HepG2 (cell line): ENCODE measurements at regions not wholly inside any gene's neighbourhood (a gene's known extent, or its start where the extent isn't known, plus 50 kb on each side); places are given as distances from the start of the nearest gene placed in this dataset.

ENCODE experiments used
- ATAC-seq: fragments of 200-7000 bp; cut with Tn5 transposase; 3 replicates; pipeline ENCODE4 v1.9.1; 2020; ENCODE audit warnings: mild to moderate bottlenecking, moderate library complexity
- BruUV-seq: library from RNA; stranded (reverse); fragments of 400-500 nt; replicated peaks from 2 replicates; lab custom pipeline; 2021; lab: Mats Ljungman, UMichigan
- CTCF ChIA-PET: fragments of 300-600 bp; formaldehyde crosslinking; extraction: SDS; loops from one replicate; lab custom pipeline; 2021; ENCODE audit warnings: low total read pairs, inconsistent platforms, low intra/inter-chr PET ratio; lab: Yijun Ruan, JAX
- POLR2A ChIA-PET: fragments of 350-600 bp; sonication (Branson Sonifier 250); formaldehyde crosslinking; loops from one replicate; lab custom pipeline; 2020; ENCODE audit warnings: antibody characterized with exemption, inconsistent platforms; lab: Yijun Ruan, JAX
- DNase-seq: peaks from one replicate; pipeline ENCODE4 v3.0.0-alpha.2; 2015; ENCODE audit warnings: low spot score
- FAIRE-seq: peaks from 3 replicates; lab custom pipeline; 2011; peaks lifted over from hg19 to GRCh38; lab: Jason Lieb, UNC
- H2AFZ ChIP-seq: one replicate; pipeline ENCODE4 v1.6.1; 2011; ENCODE audit warnings: low read length, inconsistent platforms
- H3K27ac ChIP-seq: fragments of 300-600 bp; 3 replicates; pipeline ENCODE4 v1.8.0; 2011; ENCODE audit warnings: mixed run types, mild to moderate bottlenecking, mixed read lengths, low read length, inconsistent platforms; ENCODE audit not compliant: insufficient read depth; ENCODE audit errors: extremely low read length
- H3K27me3 ChIP-seq, 2 experiments: fragments of 200-600 bp in 1 of 2; 2 replicates in 1 of 2; 3 replicates in 1 of 2; pipeline versions ENCODE4 v1.6.0 to v1.8.0; 2011; ENCODE audit warnings: low read length in 2 of 2, mild to moderate bottlenecking in 2 of 2, moderate library complexity in 2 of 2, inconsistent platforms in 1 of 2; ENCODE audit not compliant: insufficient read depth in 2 of 2, control insufficient read depth in 1 of 2
- H3K36me3 ChIP-seq, 2 experiments: fragments of 200-600 bp in 1 of 2; replicated peaks in 1 of 2; 2 replicates in 1 of 2; 3 replicates in 1 of 2; pipeline versions ENCODE4 v1.5.1 to v1.8.0; 2011; ENCODE audit warnings: low read length in 2 of 2, inconsistent platforms in 1 of 2; ENCODE audit not compliant: insufficient read depth in 2 of 2, control insufficient read depth in 1 of 2
- H3K4me1 ChIP-seq: 2 replicates; pipeline ENCODE4 v1.5.1; 2012; ENCODE audit warnings: low read length, inconsistent platforms; ENCODE audit not compliant: insufficient read depth
- H3K4me2 ChIP-seq: 2 replicates; pipeline ENCODE4 v1.6.0; 2011; ENCODE audit warnings: low read depth, low read length, inconsistent platforms
- H3K4me3 ChIP-seq, 3 experiments: fragments of 200-600 bp in 1 of 3; sonication (generic), shearing (Covaris generic) in 1 of 3; replicated peaks in 1 of 3; 2 replicates each; pipeline ENCODE4 v1.5.1; 2011 to 2016; ENCODE audit warnings: low read length in 3 of 3, inconsistent platforms in 2 of 3, low read depth in 2 of 3, mild to moderate bottlenecking in 2 of 3, control low read depth in 1 of 3, mixed read lengths in 1 of 3; ENCODE audit not compliant: insufficient read depth in 1 of 3
- H3K79me2 ChIP-seq: one replicate; pipeline ENCODE4 v1.6.1; 2011; ENCODE audit warnings: low read length, inconsistent platforms; ENCODE audit not compliant: insufficient read depth
- H3K9ac ChIP-seq: 2 replicates; pipeline ENCODE4 v1.6.0; 2011; ENCODE audit warnings: mild to moderate bottlenecking, low read depth, low read length, inconsistent platforms; ENCODE audit not compliant: insufficient read depth
- H3K9me3 ChIP-seq: 2 replicates; pipeline ENCODE4 v1.5.1; 2012; ENCODE audit warnings: mild to moderate bottlenecking, low read length
- H4K20me1 ChIP-seq: 2 replicates; pipeline ENCODE4 v1.6.0; 2011; ENCODE audit warnings: inconsistent platforms, mild to moderate bottlenecking, low read length, moderate library complexity; ENCODE audit not compliant: insufficient read depth
- ATF4 ChIP-seq, 2 experiments: fragments of 450-650 bp in 1 of 2; sonication (generic) in 1 of 2; formaldehyde crosslinking; IDR thresholded peaks; 2 replicates each; pipeline versions ENCODE4 v1.5.0 to v1.8.0; 2020 to 2022; ENCODE audit warnings: mild to moderate bottlenecking in 1 of 2, missing genetic modification reagents in 1 of 2
- ATM ChIP-seq: fragments of 450-650 bp; IDR thresholded peaks from 2 replicates; pipeline ENCODE4 v1.7.1; 2017; ENCODE audit warnings: mild to moderate bottlenecking, borderline replicate concordance
- GLMP ChIP-seq: sonication (generic); formaldehyde crosslinking; IDR thresholded peaks from 2 replicates; pipeline ENCODE4 v1.9.0; 2021; ENCODE audit warnings: missing genetic modification reagents, mild to moderate bottlenecking, borderline replicate concordance
- HOXD1 ChIP-seq: sonication (generic); formaldehyde crosslinking; IDR thresholded peaks from 2 replicates; pipeline ENCODE4 v1.5.0; 2020; ENCODE audit warnings: missing genetic modification reagents
- MAFK ChIP-seq, 2 experiments: IDR thresholded peaks in 1 of 2; conservative IDR thresholded peaks in 1 of 2; 2 replicates each; pipeline ENCODE4 v1.6.1; 2011; ENCODE audit warnings: improper control_type of control experiment in 2 of 2, low read length in 2 of 2
- NFRKB ChIP-seq: fragments of 450-650 bp; IDR thresholded peaks from 2 replicates; pipeline ENCODE4 v1.6.1; 2017
- PRDM15 ChIP-seq: sonication (generic); formaldehyde crosslinking; IDR thresholded peaks from 2 replicates; pipeline ENCODE4 v1.4.0; 2020; ENCODE audit warnings: missing genetic modification reagents
- TFAP4 ChIP-seq: sonication (generic); IDR thresholded peaks from 2 replicates; pipeline ENCODE4 v1.6.1; 2016; ENCODE audit warnings: low read depth, borderline replicate concordance
- TOPORS ChIP-seq: sonication (generic); formaldehyde crosslinking; IDR thresholded peaks from 2 replicates; pipeline ENCODE4 v1.8.0; 2023; ENCODE audit warnings: mild to moderate bottlenecking, missing genetic modification reagents
- U2AF2 ChIP-seq: fragments of 200-400 bp; formaldehyde crosslinking; IDR thresholded peaks from 2 replicates; pipeline ENCODE4 v1.6.1; 2017; ENCODE audit warnings: low read depth, mild to moderate bottlenecking, low read length
- ZNF121 ChIP-seq: sonication (generic); formaldehyde crosslinking; IDR thresholded peaks from 2 replicates; pipeline ENCODE4 v1.5.0; 2020; ENCODE audit warnings: mild to moderate bottlenecking, missing genetic modification reagents
- ZNF326 ChIP-seq: sonication (generic); formaldehyde crosslinking; IDR thresholded peaks from 2 replicates; pipeline ENCODE4 v1.4.0; 2020; ENCODE audit warnings: missing genetic modification reagents, borderline replicate concordance
- ZNF543 ChIP-seq: sonication (generic); formaldehyde crosslinking; IDR thresholded peaks from 2 replicates; pipeline ENCODE4 v1.4.0; 2020; ENCODE audit warnings: mild to moderate bottlenecking, missing genetic modification reagents
- ZNF567 ChIP-seq: sonication (generic); formaldehyde crosslinking; IDR thresholded peaks from 2 replicates; pipeline ENCODE4 v1.8.1; 2023; ENCODE audit warnings: mild to moderate bottlenecking, missing genetic modification reagents, borderline replicate concordance
- ZNF776 ChIP-seq: sonication (generic); formaldehyde crosslinking; IDR thresholded peaks from 2 replicates; pipeline ENCODE4 v1.4.0; 2020; ENCODE audit warnings: mild to moderate bottlenecking, missing genetic modification reagents
- WGBS: methylation state at CpG from one replicate; pipeline ENCODE4 v1.1.6; 2017; ENCODE audit warnings: low lambda C conversion rate; 5-methylcytosine and 5-hydroxymethylcytosine counted together
- in situ Hi-C: cut with HindIII; loops from 2 replicates; pipeline ENCODE4 v1.10.0; 2017; ENCODE audit warnings: low pct_unique_long_range_greater_than_20kb; ENCODE audit not compliant: extremely low pct_ligation_motif_present
- intact Hi-C: fragments of 100-400 bp; cut with micrococcal nuclease; formaldehyde crosslinking; loops from one replicate; pipeline ENCODE4 v1.10.0; 2022; ENCODE audit not compliant: unreplicated experiment
- TF ChIP-seq, protein P1 (sequence below): IDR thresholded peaks from 2 replicates; pipeline ENCODE4 v1.6.1; 2016; ENCODE audit warnings: control low read depth
- TF ChIP-seq, protein P2 (sequence below): sonication (generic); formaldehyde crosslinking; IDR thresholded peaks from 2 replicates; pipeline ENCODE4 v1.5.1; 2020; ENCODE audit warnings: mild to moderate bottlenecking, missing genetic modification reagents, borderline replicate concordance

- ATAC-seq (no peak), FAIRE-seq (no peak), DNase-seq (no peak)
- Histone ChIP-seq H3K27ac (no peak overlapping the region), H3K9me3 (no peaks in the 10 kb centered on the region), H3K4me1 (no peaks in the 10 kb centered on the region), H3K4me3 (no peak overlapping the region), H3K27me3 (peaks cover 0 to 3% of the 10 kb centered on the region in 2 experiments; a peak in 1 of 5 replicates), H2AFZ (no peak overlapping the region), H3K4me2 (no peak overlapping the region), H4K20me1 (no peaks in the 10 kb centered on the region), H3K79me2 (no peaks in the 10 kb centered on the region), H3K36me3 (no peaks in the 10 kb centered on the region), H3K9ac (no peak overlapping the region)
- POLR2A ChIA-PET, result no interaction called here
- in situ Hi-C loops (no loop called here), intact Hi-C loops (no loop called here)
- 5% methylated on average over 3 of the region's 3 CpGs for WGBS
- CTCF ChIA-PET, result no interaction called here
- BruUV-seq, result no TSS peak
- no peak for TF ChIP-seq ATF4 (CRISPR knock-in tag; IDR thresholded peaks at IDR 0.05)
- TF ChIP-seq ATM, result no peak
- TF ChIP-seq TOPORS, result no peak
- TF ChIP-seq HOXD1 (CRISPR knock-in tag), result no peak
- TF ChIP-seq, protein P1, sequence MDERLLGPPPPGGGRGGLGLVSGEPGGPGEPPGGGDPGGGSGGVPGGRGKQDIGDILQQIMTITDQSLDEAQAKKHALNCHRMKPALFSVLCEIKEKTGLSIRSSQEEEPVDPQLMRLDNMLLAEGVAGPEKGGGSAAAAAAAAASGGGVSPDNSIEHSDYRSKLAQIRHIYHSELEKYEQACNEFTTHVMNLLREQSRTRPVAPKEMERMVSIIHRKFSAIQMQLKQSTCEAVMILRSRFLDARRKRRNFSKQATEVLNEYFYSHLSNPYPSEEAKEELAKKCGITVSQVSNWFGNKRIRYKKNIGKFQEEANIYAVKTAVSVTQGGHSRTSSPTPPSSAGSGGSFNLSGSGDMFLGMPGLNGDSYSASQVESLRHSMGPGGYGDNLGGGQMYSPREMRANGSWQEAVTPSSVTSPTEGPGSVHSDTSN (CRISPR knock-in tag), result no peak
- TF ChIP-seq TFAP4, result no peak
- TF ChIP-seq PRDM15 (CRISPR knock-in tag), result no peak
- no peak for TF ChIP-seq ZNF776 (CRISPR knock-in tag)
- TF ChIP-seq NFRKB, result no peak
- TF ChIP-seq U2AF2, result no peak
- no peak for TF ChIP-seq ZNF567
- TF ChIP-seq ZNF326, result no peak
- no peak for TF ChIP-seq ZNF543 (CRISPR knock-in tag)
- TF ChIP-seq GLMP, result no peak
- no peak for TF ChIP-seq ZNF121
- TF ChIP-seq MAFK (conservative IDR thresholded peaks at IDR 0.05 in 1 of 2, IDR thresholded peaks at IDR 0.05 in 1 of 2; ENCODE audit: low read length in 2 of 2), result no peak
- TF ChIP-seq, protein P2, sequence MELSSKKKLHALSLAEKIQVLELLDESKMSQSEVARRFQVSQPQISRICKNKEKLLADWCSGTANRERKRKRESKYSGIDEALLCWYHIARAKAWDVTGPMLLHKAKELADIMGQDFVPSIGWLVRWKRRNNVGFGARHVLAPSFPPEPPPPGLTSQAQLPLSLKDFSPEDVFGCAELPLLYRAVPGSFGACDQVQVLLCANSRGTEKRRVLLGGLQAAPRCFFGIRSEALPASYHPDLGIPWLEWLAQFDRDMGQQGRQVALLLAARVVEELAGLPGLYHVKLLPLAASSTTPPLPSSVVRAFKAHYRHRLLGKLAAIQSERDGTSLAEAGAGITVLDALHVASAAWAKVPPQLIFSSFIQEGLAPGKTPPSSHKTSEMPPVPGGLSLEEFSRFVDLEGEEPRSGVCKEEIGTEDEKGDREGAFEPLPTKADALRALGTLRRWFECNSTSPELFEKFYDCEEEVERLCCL, result no peak
These were observed 262.0 kb upstream of the TOPAZ1 start for GRCh38 chr3:43979645-43980044.
